ENCODE measurements at regions not wholly inside any gene's neighbourhood (a gene's known extent, or its start where the extent isn't known, plus 50 kb on each side); places are given as distances from the start of the nearest gene placed in this dataset.
A peak's percentile ranks its signal among the peaks of the same experiment; 100 is the strongest.

GRCh38 chr16:10308305-10309193 is 77.3 kb upstream of the ATF7IP2 start:
- POLR2A ChIA-PET (ENCODE audit: partially characterized antibody): no interaction called here
- H3K4me1 Mint-ChIP-seq: peaks cover 0 to 3% (median 0%) of the 10 kb centered on the region in 4 donors
- CTCF ChIA-PET (ENCODE audit: partially characterized antibody): interaction anchor here (0.6 to 2.7 kb wide), 5 partner anchors 9 to 206 kb away, joined by 3 to 7 read pairs (median 5); no protein-coding TSS in a partner anchor

GRCh38 chr16:10309271-10309932 is 76.5 kb upstream of the ATF7IP2 start:
- DNase-seq: no peak
- CTCF ChIA-PET (ENCODE audit: partially characterized antibody): interaction anchor here (0.9 to 2.7 kb wide), 3 partner anchors 8 to 205 kb away, joined by 5 to 7 read pairs (median 6); no protein-coding TSS in a partner anchor
- H3K27ac ChIP-seq (ENCODE audit: low read depth, low read length): no peak overlapping the region
- POLR2A ChIA-PET (ENCODE audit: partially characterized antibody): no interaction called here
- Mint-ChIP-seq H3K4me3 (no peak overlapping the region), H3K4me1 (peaks cover 0 to 3% (median 0%) of the 10 kb centered on the region in 4 donors), H3K27me3 (peaks cover 0 to 1% of the 10 kb centered on the region in 2 donors), H3K36me3 (no peaks in the 10 kb centered on the region), H3K27ac (no peak overlapping the region), H3K9me3 (no peaks in the 10 kb centered on the region)
- H3K27me3 ChIP-seq (ENCODE audit: insufficient read depth, low read length): no peaks in the 10 kb centered on the region
- H3K9me3 ChIP-seq (ENCODE audit: control insufficient read depth in 1 of 2, low read length in 2 of 2): no peaks in the 10 kb centered on the region
- no peak overlapping the region for H3K4me3 ChIP-seq (ENCODE audit: low read length in 2 of 2)
- H3K4me1 ChIP-seq (ENCODE audit: insufficient read depth, low read length): no peaks in the 10 kb centered on the region
- intact Hi-C loops (cut with micrococcal nuclease): no loop called here
- H3K36me3 ChIP-seq (ENCODE audit: insufficient read depth, low read length): no peaks in the 10 kb centered on the region

More at GRCh38 chr16:10308305-10309193, 77.3 kb upstream of the ATF7IP2 start:
- Histone ChIP-seq H3K27me3 (ENCODE audit: insufficient read depth, low read length) (no peaks in the 10 kb centered on the region), H3K9me3 (ENCODE audit: control insufficient read depth in 1 of 2, low read length in 2 of 2) (no peaks in the 10 kb centered on the region), H3K36me3 (ENCODE audit: insufficient read depth, low read length) (no peaks in the 10 kb centered on the region), H3K27ac (ENCODE audit: low read depth, low read length) (no peak overlapping the region), H3K4me3 (ENCODE audit: low read length in 2 of 2) (no peak overlapping the region), H3K4me1 (ENCODE audit: insufficient read depth, low read length) (no peaks in the 10 kb centered on the region)
- Mint-ChIP-seq H3K27ac (peak overlapping the region in 1 of 7 donors; percentile 8), H3K27me3 (peaks cover 0 to 1% of the 10 kb centered on the region in 2 donors), H3K4me3 (no peak overlapping the region), H3K36me3 (no peaks in the 10 kb centered on the region), H3K9me3 (no peaks in the 10 kb centered on the region)
- intact Hi-C loops (cut with micrococcal nuclease): no loop called here
- DNase-seq: no peak

- no peak overlapping the region for H3K27ac ChIP-seq (ENCODE audit: low read depth, low read length)
- Mint-ChIP-seq H3K36me3 (no peaks in the 10 kb centered on the region), H3K4me1 (peaks cover 5 to 13% (median 7%) of the 10 kb centered on the region in 4 donors), H3K27me3 (peaks cover 0 to 1% of the 10 kb centered on the region in 2 donors), H3K27ac (peak overlapping the region in 1 of 7 donors; percentile 48), H3K4me3 (no peak overlapping the region), H3K9me3 (peaks cover 0 to 2% (median 0%) of the 10 kb centered on the region in 8 donors)
- POLR2A ChIA-PET (ENCODE audit: partially characterized antibody): no interaction called here
- CTCF ChIA-PET (ENCODE audit: partially characterized antibody): interaction anchor here (0.6 to 9.5 kb wide), 2 partner anchors 49 to 198 kb away, joined by 4 to 279 read pairs; no protein-coding TSS in a partner anchor
- H3K4me3 ChIP-seq (ENCODE audit: low read length in 2 of 2): no peak overlapping the region
- no peak for DNase-seq
- no peaks in the 10 kb centered on the region for H3K4me1 ChIP-seq (ENCODE audit: insufficient read depth, low read length)
- H3K9me3 ChIP-seq (ENCODE audit: control insufficient read depth in 1 of 2, low read length in 2 of 2): no peaks in the 10 kb centered on the region
- no peaks in the 10 kb centered on the region for H3K36me3 ChIP-seq (ENCODE audit: insufficient read depth, low read length)
- intact Hi-C loops (cut with micrococcal nuclease): no loop called here
- no peaks in the 10 kb centered on the region for H3K27me3 ChIP-seq (ENCODE audit: insufficient read depth, low read length)
Measured at GRCh38 chr16:10312008-10312407, 73.9 kb upstream of the ATF7IP2 start.

- no peaks in the 10 kb centered on the region for H3K27me3 ChIP-seq (ENCODE audit: insufficient read depth, low read length)
- Mint-ChIP-seq H3K36me3 (no peaks in the 10 kb centered on the region), H3K27me3 (no peaks in the 10 kb centered on the region), H3K4me1 (peaks cover 5 to 13% (median 7%) of the 10 kb centered on the region in 4 donors), H3K9me3 (peaks cover 0 to 2% (median 0%) of the 10 kb centered on the region in 8 donors), H3K27ac (peak overlapping the region in 1 of 7 donors; percentile 11), H3K4me3 (no peak overlapping the region)
- ChIA-PET CTCF (ENCODE audit: partially characterized antibody) (interaction anchor here (0.6 to 9.5 kb wide), 10 partner anchors 8 to 209 kb away, joined by 3 to 279 read pairs (median 4); no protein-coding TSS in a partner anchor), POLR2A (ENCODE audit: partially characterized antibody) (interaction anchor here (0.6 kb wide), 1 partner anchor 435 kb away, joined by 3 read pairs; no protein-coding TSS in a partner anchor)
- H3K4me3 ChIP-seq (ENCODE audit: low read length in 2 of 2): no peak overlapping the region
- H3K4me1 ChIP-seq (ENCODE audit: insufficient read depth, low read length): no peaks in the 10 kb centered on the region
- DNase-seq: no peak
- intact Hi-C loops (cut with micrococcal nuclease): no loop called here
- no peaks in the 10 kb centered on the region for H3K36me3 ChIP-seq (ENCODE audit: insufficient read depth, low read length)
- H3K9me3 ChIP-seq (ENCODE audit: control insufficient read depth in 1 of 2, low read length in 2 of 2): no peaks in the 10 kb centered on the region
- no peak overlapping the region for H3K27ac ChIP-seq (ENCODE audit: low read depth, low read length)
Measured at GRCh38 chr16:10312784-10313724, 72.8 kb upstream of the ATF7IP2 start.

GRCh38 chr16:10314317-10314716 is 71.5 kb upstream of the ATF7IP2 start:
- POLR2A ChIA-PET (ENCODE audit: partially characterized antibody): interaction anchor here (0.9 to 2.3 kb wide), 2 partner anchors 48 to 195 kb away, joined by 6 to 10 read pairs; no protein-coding TSS in a partner anchor
- peaks cover 3% of the 10 kb centered on the region for H3K4me1 ChIP-seq (ENCODE audit: insufficient read depth, low read length)
- no peak overlapping the region for H3K4me3 ChIP-seq (ENCODE audit: low read length in 2 of 2)
- Mint-ChIP-seq H3K27me3 (no peaks in the 10 kb centered on the region), H3K36me3 (no peaks in the 10 kb centered on the region), H3K27ac (no peak overlapping the region), H3K4me3 (no peak overlapping the region), H3K4me1 (peaks cover 14 to 25% (median 17%) of the 10 kb centered on the region in 4 donors), H3K9me3 (peaks cover 0 to 2% (median 0%) of the 10 kb centered on the region in 8 donors)
- no peak overlapping the region for H3K27ac ChIP-seq (ENCODE audit: low read depth, low read length)
- H3K27me3 ChIP-seq (ENCODE audit: insufficient read depth, low read length): no peaks in the 10 kb centered on the region
- DNase-seq: no peak
- CTCF ChIA-PET (ENCODE audit: partially characterized antibody): interaction anchor here (0.6 to 9.5 kb wide), 21 partner anchors 9 to 423 kb away, joined by 3 to 279 read pairs (median 4); partner anchors contain the start of gene ATF7IP2
- intact Hi-C loops (cut with micrococcal nuclease): loop anchor here (1.0 to 2.0 kb wide), 3 partner anchors 58 to 423 kb away; partner anchors contain the start of gene ATF7IP2
- no peaks in the 10 kb centered on the region for H3K36me3 ChIP-seq (ENCODE audit: insufficient read depth, low read length)
- no peaks in the 10 kb centered on the region for H3K9me3 ChIP-seq (ENCODE audit: control insufficient read depth in 1 of 2, low read length in 2 of 2)

GRCh38 chr16:10314811-10315210 is 71.0 kb upstream of the ATF7IP2 start:
- peak overlapping the region in 1 of 7 donors; percentile 65 for H3K27ac Mint-ChIP-seq
- Histone ChIP-seq H3K27ac (ENCODE audit: low read depth, low read length) (no peak overlapping the region), H3K4me3 (ENCODE audit: low read length in 2 of 2) (no peak overlapping the region), H3K4me1 (ENCODE audit: insufficient read depth, low read length) (peaks cover 8% of the 10 kb centered on the region), H3K36me3 (ENCODE audit: insufficient read depth, low read length) (no peaks in the 10 kb centered on the region), H3K27me3 (ENCODE audit: insufficient read depth, low read length) (no peaks in the 10 kb centered on the region), H3K9me3 (ENCODE audit: control insufficient read depth in 1 of 2, low read length in 2 of 2) (no peaks in the 10 kb centered on the region)
- peak in 4 of 5 donors; percentile 37 to 57 (median 46) for DNase-seq
- intact Hi-C loops (cut with micrococcal nuclease): loop anchor here (1.0 to 2.0 kb wide), 3 partner anchors 58 to 422 kb away; partner anchors contain the start of gene ATF7IP2
- no peaks in the 10 kb centered on the region for H3K27me3 Mint-ChIP-seq
- H3K4me3 Mint-ChIP-seq: no peak overlapping the region
- CTCF ChIA-PET (ENCODE audit: partially characterized antibody): interaction anchor here (0.7 to 9.5 kb wide), 22 partner anchors 9 to 422 kb away, joined by 3 to 279 read pairs (median 4); partner anchors contain the start of gene ATF7IP2
- H3K9me3 Mint-ChIP-seq: peaks cover 0 to 2% (median 0%) of the 10 kb centered on the region in 8 donors
- H3K36me3 Mint-ChIP-seq: no peaks in the 10 kb centered on the region
- POLR2A ChIA-PET (ENCODE audit: partially characterized antibody): interaction anchor here (0.9 to 2.3 kb wide), 2 partner anchors 48 to 195 kb away, joined by 6 to 10 read pairs; no protein-coding TSS in a partner anchor
- H3K4me1 Mint-ChIP-seq: peaks cover 14 to 29% (median 20%) of the 10 kb centered on the region in 4 donors
